Thyroid gland (tissue), 4 donors: ENCODE measurements at regions not wholly inside any gene's neighbourhood (a gene's known extent, or its start where the extent isn't known, plus 50 kb on each side); places are given as distances from the start of the nearest gene placed in this dataset.

Source experiments
- DNase-seq, 2 donors: peaks; one replicate each; pipeline ENCODE4 v3.0.0-alpha.2; 2019
- H3K27ac ChIP-seq, 3 donors: fragments of 200-600 bp; sonication (generic); 1 replicate in 2 of 3; 2 replicates in 1 of 3; pipeline ENCODE4 v1.5.1; 2016 to 2019; ENCODE audit warnings: mild to moderate bottlenecking in 1 of 3, moderate library complexity in 1 of 3
- H3K27me3 ChIP-seq: fragments of 200-600 bp; sonication (generic); one replicate; pipeline ENCODE4 v1.5.1; 2019
- H3K36me3 ChIP-seq, 2 donors: fragments of 200-600 bp; sonication (generic); one replicate each; pipeline ENCODE4 v1.5.1; 2016 to 2019
- H3K4me1 ChIP-seq, 2 donors: fragments of 200-600 bp; sonication (generic); one replicate each; pipeline ENCODE4 v1.5.1; 2017 to 2019
- H3K4me3 ChIP-seq, 3 donors: fragments of 200-600 bp; sonication (generic); replicated peaks in 1 of 3; 1 replicate in 2 of 3; 2 replicates in 1 of 3; pipeline ENCODE4 v1.5.1; 2016; ENCODE audit warnings: mild to moderate bottlenecking in 1 of 3
- H3K9me3 ChIP-seq: fragments of 200-600 bp; sonication (generic); one replicate; pipeline ENCODE4 v1.5.1; 2017
- POLR2A ChIP-seq, 2 donors: fragments of 450-650 bp; IDR thresholded peaks; one replicate each; pipeline ENCODE4 v1.6.1; 2017; ENCODE audit warnings: antibody characterized with exemption in 2 of 2, mild to moderate bottlenecking in 2 of 2, moderate library complexity in 1 of 2
- WGBS, 2 donors: methylation state at CpG; one replicate each; pipeline ENCODE4 v1.1.5; 2017; 5-methylcytosine and 5-hydroxymethylcytosine counted together
- intact Hi-C: fragments of 100-400 bp; cut with DNase I; formaldehyde crosslinking; loops from one replicate; pipeline ENCODE4 v1.15.1; 2023
- TF ChIP-seq, protein P1 (sequence below), 6 experiments: fragments of 200-600 bp in 3 of 6; fragments of 450-650 bp in 3 of 6; sonication (generic) in 3 of 6; IDR thresholded peaks; one replicate each; pipeline ENCODE4 v1.5.1; 2016 to 2019; ENCODE audit warnings: antibody characterized with exemption in 6 of 6, mild to moderate bottlenecking in 2 of 6, inconsistent platforms in 1 of 6, moderate library complexity in 1 of 6

DNA sequence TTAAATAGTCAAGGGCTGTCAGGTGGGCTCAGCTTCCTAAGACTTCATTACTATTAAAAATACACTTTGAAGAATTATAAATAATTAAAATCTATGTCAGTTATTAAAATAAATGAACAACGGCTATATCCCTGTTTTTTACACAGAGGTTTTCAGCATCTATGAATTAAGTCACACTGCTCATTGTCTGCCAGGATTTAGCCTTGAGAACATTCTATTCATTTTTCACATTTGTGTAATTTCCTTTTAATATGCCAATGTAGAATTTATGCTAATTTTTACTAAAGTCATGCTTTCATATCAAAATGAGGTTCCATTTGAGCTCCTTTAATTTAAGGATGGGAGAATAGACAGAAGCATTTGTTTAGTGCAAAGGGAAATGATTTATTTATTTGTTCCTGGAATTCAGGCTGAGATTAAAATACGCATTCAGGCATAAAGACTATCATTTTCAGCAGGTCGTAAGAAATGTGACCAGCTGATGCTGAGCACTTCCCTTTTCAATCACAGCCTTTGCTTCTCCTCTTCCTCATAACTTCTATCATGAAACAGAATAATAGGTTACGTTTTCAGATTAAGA is 345.1 kb downstream of the MFSD1 start:
- Histone ChIP-seq H3K4me3 (no peak overlapping the region), H3K9me3 (no peaks in the 10 kb centered on the region), H3K27ac (no peak overlapping the region), H3K36me3 (no peaks in the 10 kb centered on the region), H3K4me1 (no peaks in the 10 kb centered on the region), H3K27me3 (no peaks in the 10 kb centered on the region)
- no peak for DNase-seq
- intact Hi-C loops = no loop called here
- TF ChIP-seq, protein P1, sequence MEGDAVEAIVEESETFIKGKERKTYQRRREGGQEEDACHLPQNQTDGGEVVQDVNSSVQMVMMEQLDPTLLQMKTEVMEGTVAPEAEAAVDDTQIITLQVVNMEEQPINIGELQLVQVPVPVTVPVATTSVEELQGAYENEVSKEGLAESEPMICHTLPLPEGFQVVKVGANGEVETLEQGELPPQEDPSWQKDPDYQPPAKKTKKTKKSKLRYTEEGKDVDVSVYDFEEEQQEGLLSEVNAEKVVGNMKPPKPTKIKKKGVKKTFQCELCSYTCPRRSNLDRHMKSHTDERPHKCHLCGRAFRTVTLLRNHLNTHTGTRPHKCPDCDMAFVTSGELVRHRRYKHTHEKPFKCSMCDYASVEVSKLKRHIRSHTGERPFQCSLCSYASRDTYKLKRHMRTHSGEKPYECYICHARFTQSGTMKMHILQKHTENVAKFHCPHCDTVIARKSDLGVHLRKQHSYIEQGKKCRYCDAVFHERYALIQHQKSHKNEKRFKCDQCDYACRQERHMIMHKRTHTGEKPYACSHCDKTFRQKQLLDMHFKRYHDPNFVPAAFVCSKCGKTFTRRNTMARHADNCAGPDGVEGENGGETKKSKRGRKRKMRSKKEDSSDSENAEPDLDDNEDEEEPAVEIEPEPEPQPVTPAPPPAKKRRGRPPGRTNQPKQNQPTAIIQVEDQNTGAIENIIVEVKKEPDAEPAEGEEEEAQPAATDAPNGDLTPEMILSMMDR (IDR thresholded peaks at IDR 0.05) = no peak
- TF ChIP-seq POLR2A (IDR thresholded peaks at IDR 0.05) = no peak
- WGBS, 2 donors = 75 to 77% methylated on average over 4 of the region's 4 CpGs

DNA sequence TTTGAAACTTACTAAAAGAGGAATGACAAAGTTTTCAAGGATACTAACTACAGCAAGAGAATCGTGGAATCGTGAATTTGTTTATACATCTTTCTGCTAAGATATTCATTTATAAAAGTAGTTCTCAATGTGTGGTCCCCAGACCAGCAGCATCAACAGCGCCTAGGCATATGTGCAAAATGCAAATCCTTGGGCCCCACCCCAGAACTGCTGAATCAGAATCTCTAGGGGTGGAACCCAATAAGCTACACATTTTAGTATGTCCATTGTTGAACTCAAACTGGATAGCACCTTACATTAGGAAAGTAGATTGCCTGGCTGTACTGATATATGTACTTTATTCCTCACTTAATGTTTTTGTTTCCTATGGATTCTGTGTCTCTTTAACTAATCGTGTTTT is 346.0 kb downstream of the MFSD1 start:
- Histone ChIP-seq H3K9me3 (no peaks in the 10 kb centered on the region), H3K4me3 (no peak overlapping the region), H3K36me3 (no peaks in the 10 kb centered on the region), H3K27me3 (no peaks in the 10 kb centered on the region), H3K27ac (no peak overlapping the region), H3K4me1 (no peaks in the 10 kb centered on the region)
- TF ChIP-seq POLR2A (IDR thresholded peaks at IDR 0.05) = no peak
- TF ChIP-seq, protein P1 (IDR thresholded peaks at IDR 0.05) = no peak
- intact Hi-C loops = no loop called here
- WGBS, 2 donors = 80 to 90% methylated on average over 4 of the region's 4 CpGs
- no peak for DNase-seq

DNA sequence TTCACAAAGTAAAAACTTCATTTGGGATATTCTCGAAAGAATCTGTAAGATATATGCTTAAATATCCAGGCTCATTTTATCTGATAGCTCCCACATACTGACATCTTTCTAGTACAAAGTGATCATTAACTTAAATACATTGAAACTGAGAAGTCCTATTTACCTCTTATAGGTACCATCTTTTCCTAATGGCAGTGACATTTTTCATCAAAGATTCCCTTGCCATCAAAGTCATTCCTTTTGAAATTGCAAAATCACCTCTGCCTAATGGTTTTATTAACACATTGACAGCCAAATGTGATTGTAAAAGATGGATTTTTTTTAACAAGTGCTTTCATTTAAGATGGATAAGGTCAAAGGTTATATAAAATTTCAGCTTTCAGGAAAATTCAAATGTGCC is 346.6 kb downstream of the MFSD1 start:
- Histone ChIP-seq H3K27ac (no peak overlapping the region), H3K36me3 (no peaks in the 10 kb centered on the region), H3K4me1 (no peaks in the 10 kb centered on the region), H3K4me3 (no peak overlapping the region), H3K9me3 (no peaks in the 10 kb centered on the region), H3K27me3 (no peaks in the 10 kb centered on the region)
- intact Hi-C loops = no loop called here
- no peak for TF ChIP-seq POLR2A (IDR thresholded peaks at IDR 0.05)
- TF ChIP-seq, protein P1 (IDR thresholded peaks at IDR 0.05) = no peak
- no peak for DNase-seq
- 84 to 92% methylated on average over 1 of the region's 1 CpG for WGBS, 2 donors

DNA sequence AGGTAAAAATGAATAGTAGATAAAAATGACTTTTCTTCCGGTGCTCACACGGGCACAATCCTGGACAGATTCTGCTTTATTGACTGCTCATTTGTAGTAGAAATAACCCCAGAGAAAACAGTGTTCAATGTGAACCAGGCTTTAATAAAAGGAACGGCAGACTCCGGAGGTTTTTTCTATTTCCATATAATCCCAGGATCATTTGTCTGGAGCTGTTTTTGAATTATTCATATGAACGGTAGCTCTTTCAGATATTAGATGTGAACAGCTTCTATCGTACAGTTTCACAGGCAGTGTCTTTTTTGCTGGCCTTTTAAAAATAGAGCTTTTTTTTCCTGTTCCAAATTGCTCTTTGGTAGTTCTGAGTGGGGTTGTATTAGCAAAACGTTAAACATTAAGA is 347.3 kb downstream of the MFSD1 start:
- no peaks in the 10 kb centered on the region for H3K9me3 ChIP-seq
- no peak overlapping the region for H3K4me3 ChIP-seq
- WGBS, 2 donors = 72 to 75% methylated on average over 7 of the region's 7 CpGs

DNA sequence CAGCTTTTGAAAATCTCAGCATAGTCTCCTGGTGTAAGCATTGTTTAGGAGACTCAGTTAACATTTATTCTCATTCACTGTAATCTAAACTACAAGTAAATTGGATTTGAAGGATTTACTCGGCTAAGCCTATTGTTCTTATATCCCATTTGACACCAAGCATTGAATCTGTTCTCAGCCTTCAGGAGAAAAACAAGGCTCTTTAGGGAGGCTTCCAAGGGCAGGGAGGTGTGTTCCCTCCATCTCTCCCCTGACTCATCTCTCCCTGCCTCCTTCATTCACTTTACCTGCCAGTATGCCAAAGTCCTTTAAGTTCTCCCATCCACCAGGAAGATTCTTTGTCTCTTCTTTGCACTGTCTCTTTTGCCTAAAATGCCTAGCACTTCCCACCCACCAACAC is 347.8 kb downstream of the MFSD1 start:
- intact Hi-C loops = no loop called here
- Histone ChIP-seq H3K9me3 (no peaks in the 10 kb centered on the region), H3K4me1 (no peaks in the 10 kb centered on the region), H3K27ac (no peak overlapping the region), H3K4me3 (no peak overlapping the region), H3K27me3 (no peaks in the 10 kb centered on the region), H3K36me3 (no peaks in the 10 kb centered on the region)
- WGBS, 2 donors = 27 to 47% methylated on average over 1 of the region's 1 CpG
- no peak for DNase-seq
- no peak for TF ChIP-seq POLR2A (IDR thresholded peaks at IDR 0.05)
- TF ChIP-seq, protein P1 (IDR thresholded peaks at IDR 0.05) = no peak

More for the DNA sequence above, 347.3 kb downstream of the MFSD1 start:
- no peak overlapping the region for H3K27ac ChIP-seq
- DNase-seq = no peak
- no peak for TF ChIP-seq POLR2A (IDR thresholded peaks at IDR 0.05)
- TF ChIP-seq, protein P1 (IDR thresholded peaks at IDR 0.05) = no peak
- H3K27me3 ChIP-seq = no peaks in the 10 kb centered on the region
- no peaks in the 10 kb centered on the region for H3K36me3 ChIP-seq
- intact Hi-C loops = no loop called here
- H3K4me1 ChIP-seq = no peaks in the 10 kb centered on the region
